Transverse colon (tissue), 4 donors: ENCODE measurements at regions not wholly inside any gene's neighbourhood (a gene's known extent, or its start where the extent isn't known, plus 50 kb on each side); places are given as distances from the start of the nearest gene placed in this dataset.

ENCODE experiments used
- DNase-seq: peaks from one replicate; pipeline ENCODE4 v3.0.0-alpha.2; 2019
- H3K27ac ChIP-seq, 4 donors: fragments of 200-600 bp; sonication (generic); 2 replicates each; pipeline ENCODE4 v1.5.1; 2016 to 2018; ENCODE audit warnings: inconsistent platforms in 4 of 4
- H3K27me3 ChIP-seq: fragments of 200-600 bp; sonication (generic); 2 replicates; pipeline ENCODE4 v1.5.1; 2017; ENCODE audit warnings: inconsistent platforms
- H3K36me3 ChIP-seq, 4 donors: fragments of 200-600 bp; sonication (generic); 2 replicates each; pipeline ENCODE4 v1.5.1; 2017 to 2019; ENCODE audit warnings: inconsistent platforms in 4 of 4
- H3K4me1 ChIP-seq, 4 donors: fragments of 200-600 bp; sonication (generic); 2 replicates each; pipeline ENCODE4 v1.5.1; 2017 to 2020; ENCODE audit warnings: inconsistent platforms in 4 of 4
- H3K4me3 ChIP-seq, 4 donors: fragments of 200-600 bp; sonication (generic); 1 replicate in 1 of 4; 2 replicates in 3 of 4; pipeline versions ENCODE4 v1.5.1 to v1.6.1; 2017 to 2019; ENCODE audit warnings: inconsistent platforms in 4 of 4
- H3K9me3 ChIP-seq, 2 donors: fragments of 200-600 bp; sonication (generic); 2 replicates each; pipeline ENCODE4 v1.5.1; 2017 to 2019; ENCODE audit warnings: inconsistent platforms in 2 of 2
- CTCF ChIP-seq, 5 experiments: fragments of 200-600 bp in 3 of 5; fragments of 450-650 bp in 2 of 5; sonication (generic) in 3 of 5; IDR thresholded peaks; 1 replicate in 2 of 5; 2 replicates in 3 of 5; pipeline ENCODE4 v1.5.1; 2016 to 2017; ENCODE audit warnings: antibody characterized with exemption in 5 of 5, inconsistent platforms in 3 of 5, mild to moderate bottlenecking in 2 of 5, moderate library complexity in 1 of 5
- EP300 ChIP-seq: sonication (generic); formaldehyde crosslinking; IDR thresholded peaks from one replicate; pipeline ENCODE4 v1.6.1; 2017; ENCODE audit warnings: antibody characterized with exemption, low read depth
- POLR2A ChIP-seq: fragments of 450-650 bp; IDR thresholded peaks from one replicate; pipeline ENCODE4 v1.6.1; 2016; ENCODE audit warnings: antibody characterized with exemption, mild to moderate bottlenecking, moderate library complexity
- POLR2AphosphoS5 ChIP-seq, 3 donors: sonication (generic); formaldehyde crosslinking; IDR thresholded peaks; one replicate each; pipeline ENCODE4 v1.6.1; 2016; ENCODE audit warnings: antibody characterized with exemption in 3 of 3
- WGBS, 2 donors: methylation state at CpG; one replicate each; pipeline ENCODE4 v1.1.5; 2018; ENCODE audit warnings: low coverage in 1 of 2; 5-methylcytosine and 5-hydroxymethylcytosine counted together
- in situ Hi-C, 4 donors: fragments of 200-750 bp; cut with MboI; loops; one replicate each; pipeline versions ENCODE4 v1.15.0 to v1.15.1; 2017; ENCODE audit warnings: low sequenced_read_pairs in 3 of 4, low pct_ligation_motif_present in 1 of 4, low pct_unique_long_range_greater_than_20kb in 1 of 4
- intact Hi-C: fragments of 100-400 bp; cut with DNase I; formaldehyde crosslinking; loops from one replicate; pipeline ENCODE4 v1.15.1; 2023; ENCODE audit warnings: low total_unique reads

GRCh38 chr3:43963208-43963607, 272.5 kb downstream of the ABHD5 start:
- TF ChIP-seq POLR2AphosphoS5 (IDR thresholded peaks at IDR 0.05) (no peak), POLR2A (no peak), CTCF (IDR thresholded peaks at IDR 0.05) (no peak), EP300 (no peak)
- in situ Hi-C loops, result no loop called here
- no peak for DNase-seq
- Histone ChIP-seq H3K9me3 (no peaks in the 10 kb centered on the region), H3K4me1 (no peaks in the 10 kb centered on the region), H3K27me3 (peaks cover 3% of the 10 kb centered on the region), H3K4me3 (no peak overlapping the region), H3K27ac (no peak overlapping the region), H3K36me3 (no peaks in the 10 kb centered on the region)
- intact Hi-C loops, result no loop called here
- 84 to 90% methylated on average over 4 to 5 of the region's 5 CpGs for WGBS, 2 donors

GRCh38 chr3:43964640-43965039, 273.9 kb downstream of the ABHD5 start:
- intact Hi-C loops, result no loop called here
- Histone ChIP-seq H3K36me3 (no peaks in the 10 kb centered on the region), H3K9me3 (no peaks in the 10 kb centered on the region), H3K4me3 (no peak overlapping the region), H3K27me3 (peaks cover 8% of the 10 kb centered on the region), H3K27ac (no peak overlapping the region), H3K4me1 (no peaks in the 10 kb centered on the region)
- no peak for DNase-seq
- in situ Hi-C loops, result no loop called here
- TF ChIP-seq POLR2A, result no peak
- TF ChIP-seq EP300, result no peak
- no peak for TF ChIP-seq POLR2AphosphoS5 (IDR thresholded peaks at IDR 0.05)
- no peak for TF ChIP-seq CTCF (IDR thresholded peaks at IDR 0.05)
- 73% methylated on average over 1 of the region's 1 CpG; no CpG with 5 or more reads in 1 of the 2 donors for WGBS, 2 donors

- TF ChIP-seq CTCF (IDR thresholded peaks at IDR 0.05) (no peak), EP300 (no peak), POLR2A (no peak), POLR2AphosphoS5 (IDR thresholded peaks at IDR 0.05) (no peak)
- in situ Hi-C loops, result no loop called here
- Histone ChIP-seq H3K36me3 (no peaks in the 10 kb centered on the region), H3K9me3 (no peaks in the 10 kb centered on the region), H3K4me1 (no peaks in the 10 kb centered on the region), H3K27ac (no peak overlapping the region), H3K27me3 (peaks cover 9% of the 10 kb centered on the region), H3K4me3 (no peak overlapping the region)
- intact Hi-C loops, result no loop called here
- 95 to 100% methylated on average over 1 of the region's 1 CpG for WGBS, 2 donors
- no peak for DNase-seq
Observed at GRCh38 chr3:43965656-43966055, 274.9 kb downstream of the ABHD5 start.

- whole genome bisulfite sequencing, 2 donors, result 72 to 76% methylated on average over 3 to 6 of the region's 6 CpGs
- no peaks in the 10 kb centered on the region for H3K9me3 ChIP-seq
- no peaks in the 10 kb centered on the region for H3K36me3 ChIP-seq
Observed at GRCh38 chr3:43966126-43966525, 275.4 kb downstream of the ABHD5 start.

More at GRCh38 chr3:43966126-43966525, 275.4 kb downstream of the ABHD5 start:
- DNase-seq, result no peak
- peaks cover 9% of the 10 kb centered on the region for H3K27me3 ChIP-seq
- H3K4me3 ChIP-seq, result no peak overlapping the region
- in situ Hi-C loops (no loop called here), intact Hi-C loops (no loop called here)
- no peak overlapping the region for H3K27ac ChIP-seq
- no peak for TF ChIP-seq POLR2AphosphoS5 (IDR thresholded peaks at IDR 0.05)
- no peak for TF ChIP-seq CTCF (IDR thresholded peaks at IDR 0.05)
- no peak for TF ChIP-seq POLR2A
- TF ChIP-seq EP300, result no peak
- H3K4me1 ChIP-seq, result no peaks in the 10 kb centered on the region
